ENCODE measurements at regions not wholly inside any gene's neighbourhood (a gene's known extent, or its start where the extent isn't known, plus 50 kb on each side); places are given as distances from the start of the nearest gene placed in this dataset.
"Not testable (repeated sequence)": the region's sequence is repeated elsewhere in the genome, so short reads cannot be mapped to it uniquely, and the experiment has no call there.

- DNase-seq (ENCODE audit: low read depth in 2 of 3, low spot score in 2 of 3), result no peak
Measured at GRCh38 chr6:170003451-170004160, 252.2 kb downstream of the ERMARD start.

GRCh38 chr6:170003027-170003426 is 251.6 kb downstream of the ERMARD start:
- no peak for DNase-seq (ENCODE audit: low read depth in 2 of 3, low spot score in 2 of 3)

GRCh38 chr6:170001782-170002181 is 250.4 kb downstream of the ERMARD start:
- not testable (repeated sequence) for DNase-seq (ENCODE audit: low read depth in 2 of 3, low spot score in 2 of 3)

- no peak for DNase-seq (ENCODE audit: low read depth in 2 of 3, low spot score in 2 of 3)
Measured at GRCh38 chr6:170000071-170000843, 248.8 kb downstream of the ERMARD start.

- DNase-seq (ENCODE audit: low read depth in 2 of 3, low spot score in 2 of 3), result no peak
Measured at GRCh38 chr6:169999367-169999766, 247.9 kb downstream of the ERMARD start.

- DNase-seq (ENCODE audit: low read depth in 2 of 3, low spot score in 2 of 3), result no peak
Measured at GRCh38 chr6:169998457-169998856, 247.0 kb downstream of the ERMARD start.

GRCh38 chr6:169997930-169998218 is 246.5 kb downstream of the ERMARD start:
- DNase-seq (ENCODE audit: low read depth in 2 of 3, low spot score in 2 of 3), result no peak

- no peak for DNase-seq (ENCODE audit: low read depth in 2 of 3, low spot score in 2 of 3)
Measured at GRCh38 chr6:169997187-169997929, 245.9 kb downstream of the ERMARD start.

- no peak for DNase-seq (ENCODE audit: low read depth in 2 of 3, low spot score in 2 of 3)
Measured at GRCh38 chr6:169996378-169997051, 245.1 kb downstream of the ERMARD start.

- no peak for DNase-seq (ENCODE audit: low read depth in 2 of 3, low spot score in 2 of 3)
Measured at GRCh38 chr6:169994739-169995138, 243.3 kb downstream of the ERMARD start.

GRCh38 chr6:169993861-169994481 is 242.5 kb downstream of the ERMARD start:
- no peak for DNase-seq (ENCODE audit: low read depth in 2 of 3, low spot score in 2 of 3)

GRCh38 chr6:169991913-169992312 is 240.5 kb downstream of the ERMARD start:
- no peak for DNase-seq (ENCODE audit: low read depth in 2 of 3, low spot score in 2 of 3)

- no peak for DNase-seq (ENCODE audit: low read depth in 2 of 3, low spot score in 2 of 3)
Measured at GRCh38 chr6:169991031-169991390, 239.6 kb downstream of the ERMARD start.

GRCh38 chr6:169990095-169991030 is 238.9 kb downstream of the ERMARD start:
- DNase-seq (ENCODE audit: low read depth in 2 of 3, low spot score in 2 of 3), result peak in 1 of 3 experiments; percentile 12

- no peak for DNase-seq (ENCODE audit: low read depth in 2 of 3, low spot score in 2 of 3)
Measured at GRCh38 chr6:169989594-169989993, 238.2 kb downstream of the ERMARD start.

- no peak for DNase-seq (ENCODE audit: low read depth in 2 of 3, low spot score in 2 of 3)
Measured at GRCh38 chr6:169988769-169989550, 237.5 kb downstream of the ERMARD start.

GRCh38 chr6:169986848-169987498 is 235.6 kb downstream of the ERMARD start:
- no peak for DNase-seq (ENCODE audit: low read depth in 2 of 3, low spot score in 2 of 3)

- no peak for DNase-seq (ENCODE audit: low read depth in 2 of 3, low spot score in 2 of 3)
Measured at GRCh38 chr6:169986171-169986847, 234.9 kb downstream of the ERMARD start.
